H1 (cell line): ENCODE measurements at regions not wholly inside any gene's neighbourhood (a gene's known extent, or its start where the extent isn't known, plus 50 kb on each side); places are given as distances from the start of the nearest gene placed in this dataset.

ENCODE experiments used
- CTCF ChIA-PET: fragments of 300-600 bp; sonication (Branson Sonifier 250); formaldehyde crosslinking; loops from one replicate; lab custom pipeline; 2021; ENCODE audit not compliant: partially characterized antibody; lab: Charles Lee
- POLR2A ChIA-PET: fragments of 300-600 bp; sonication (Branson Sonifier 250); formaldehyde crosslinking; loops from one replicate; lab custom pipeline; 2021; ENCODE audit warnings: inconsistent platforms; ENCODE audit not compliant: partially characterized antibody; lab: Charles Lee
- DNase-seq, 2 experiments: peaks; one replicate each; pipeline versions ENCODE4 v3.0.0 to v3.0.0-alpha.2; 2010 to 2022; ENCODE audit warnings: low spot score in 2 of 2, low read depth in 1 of 2, mixed read lengths in 1 of 2
- FAIRE-seq: peaks from 2 replicates; lab custom pipeline; 2011; peaks lifted over from hg19 to GRCh38; lab: Jason Lieb, UNC
- H2AFZ ChIP-seq: 2 replicates; pipeline ENCODE4 v1.8.1; 2012; ENCODE audit warnings: low read length, inconsistent platforms
- H2AK5ac ChIP-seq: 2 replicates; pipeline ENCODE4 v1.6.1; 2013; ENCODE audit warnings: low read depth, low read length
- H2BK120ac ChIP-seq: replicated peaks from 2 replicates; pipeline ENCODE3; 2013; ENCODE audit warnings: low read depth, low read length, inconsistent platforms
- H2BK12ac ChIP-seq: 2 replicates; pipeline ENCODE4 v1.6.1; 2013; ENCODE audit warnings: low read depth, low read length
- H2BK15ac ChIP-seq: 2 replicates; pipeline ENCODE4 v1.6.1; 2013; ENCODE audit warnings: low read length
- H2BK20ac ChIP-seq: 2 replicates; pipeline ENCODE4 v1.6.1; 2013; ENCODE audit warnings: low read length
- H2BK5ac ChIP-seq: 2 replicates; pipeline ENCODE4 v1.6.1; 2013; ENCODE audit warnings: low read depth, low read length
- H3K14ac ChIP-seq: 2 replicates; pipeline ENCODE4 v1.6.1; 2013; ENCODE audit warnings: inconsistent platforms; ENCODE audit not compliant: insufficient read length
- H3K18ac ChIP-seq: 2 replicates; pipeline ENCODE4 v1.6.1; 2013; ENCODE audit warnings: low read length; ENCODE audit errors: extremely low read depth
- H3K23ac ChIP-seq: 2 replicates; pipeline ENCODE4 v1.6.1; 2013; ENCODE audit warnings: inconsistent platforms; ENCODE audit not compliant: insufficient read length
- H3K23me2 ChIP-seq: 2 replicates; pipeline ENCODE4 v1.6.1; 2013; ENCODE audit warnings: low read depth, low read length
- H3K27ac ChIP-seq: 2 replicates; pipeline ENCODE4 v1.6.1; 2011; ENCODE audit warnings: low read depth, low read length, inconsistent platforms
- H3K27me3 ChIP-seq, 4 experiments: replicated peaks in 1 of 4; 1 replicate in 1 of 4; 2 replicates in 3 of 4; pipeline versions ENCODE4 v1.6.1 to v1.8.1; 2011 to 2013; ENCODE audit warnings: low read length in 3 of 4, mild to moderate bottlenecking in 3 of 4, inconsistent platforms in 2 of 4, mixed read lengths in 2 of 4, moderate library complexity in 1 of 4; ENCODE audit not compliant: control insufficient read depth in 3 of 4, insufficient read depth in 3 of 4; ENCODE audit errors: extremely low read depth in 1 of 4
- H3K36me3 ChIP-seq, 4 experiments: 2 replicates each; pipeline versions ENCODE4 v1.6.1 to v1.8.1; 2011 to 2013; ENCODE audit warnings: mild to moderate bottlenecking in 4 of 4, low read length in 3 of 4, moderate library complexity in 2 of 4, control low read depth in 1 of 4, inconsistent platforms in 1 of 4; ENCODE audit not compliant: insufficient read depth in 4 of 4, control insufficient read depth in 2 of 4
- H3K4ac ChIP-seq: replicated peaks from 2 replicates; pipeline ENCODE3; 2013; ENCODE audit warnings: low read length, low read depth, mixed read lengths, inconsistent platforms; ENCODE audit not compliant: insufficient read length
- H3K4me1 ChIP-seq, 4 experiments: replicated peaks in 1 of 4; 1 replicate in 1 of 4; 2 replicates in 3 of 4; pipeline versions ENCODE4 v1.6.1 to v1.8.1; 2011 to 2013; ENCODE audit warnings: low read length in 3 of 4, inconsistent platforms in 2 of 4, mixed read lengths in 1 of 4; ENCODE audit not compliant: insufficient read depth in 4 of 4, control insufficient read depth in 3 of 4
- H3K4me2 ChIP-seq, 2 experiments: 2 replicates each; pipeline versions ENCODE4 v1.6.1 to v1.8.1; 2011 to 2013; ENCODE audit warnings: low read depth in 2 of 2, low read length in 2 of 2, control low read depth in 1 of 2, inconsistent platforms in 1 of 2, mild to moderate bottlenecking in 1 of 2; ENCODE audit not compliant: insufficient read depth in 1 of 2
- H3K4me3 ChIP-seq, 4 experiments: fragments of 200-600, 300-600 bp in 1 of 4; sonication (generic), shearing (Covaris generic), sonication (Bioruptor Twin) in 1 of 4; 2 replicates each; pipeline versions ENCODE4 v1.5.1 to v1.8.1; 2011 to 2016; ENCODE audit warnings: low read length in 4 of 4, low read depth in 3 of 4, control low read depth in 2 of 4, inconsistent platforms in 2 of 4, mild to moderate bottlenecking in 2 of 4, mixed read lengths in 1 of 4, moderate library complexity in 1 of 4; ENCODE audit not compliant: insufficient read depth in 2 of 4; ENCODE audit errors: extremely low read depth in 1 of 4
- H3K56ac ChIP-seq: replicated peaks from 2 replicates; pipeline ENCODE3; 2013; ENCODE audit warnings: low read depth, mild to moderate bottlenecking, mixed read lengths, low read length, inconsistent platforms; ENCODE audit not compliant: insufficient read length
- H3K79me1 ChIP-seq: 2 replicates; pipeline ENCODE4 v1.6.1; 2013; ENCODE audit warnings: low read depth, low read length, control low read depth
- H3K79me2 ChIP-seq, 2 experiments: 2 replicates each; pipeline versions ENCODE4 v1.6.1 to v1.8.1; 2012 to 2013; ENCODE audit warnings: low read length in 2 of 2, mild to moderate bottlenecking in 2 of 2, inconsistent platforms in 1 of 2; ENCODE audit not compliant: insufficient read depth in 2 of 2, control insufficient read depth in 1 of 2
- H3K9ac ChIP-seq, 4 experiments: replicated peaks in 1 of 4; 1 replicate in 1 of 4; 2 replicates in 3 of 4; pipeline versions ENCODE4 v1.6.1 to v1.8.1; 2011 to 2013; ENCODE audit warnings: low read depth in 3 of 4, low read length in 3 of 4, control low read depth in 2 of 4, mild to moderate bottlenecking in 2 of 4, moderate library complexity in 2 of 4, inconsistent platforms in 1 of 4; ENCODE audit errors: extremely low read depth in 1 of 4
- H3K9me3 ChIP-seq, 2 experiments: 2 replicates each; pipeline versions ENCODE4 v1.6.1 to v1.8.1; 2012 to 2013; ENCODE audit warnings: mild to moderate bottlenecking in 2 of 2, moderate library complexity in 2 of 2, control low read depth in 1 of 2, inconsistent platforms in 1 of 2, low read depth in 1 of 2, low read length in 1 of 2, mixed read lengths in 1 of 2; ENCODE audit not compliant: insufficient read depth in 2 of 2
- H4K20me1 ChIP-seq, 2 experiments: replicated peaks in 1 of 2; 2 replicates each; pipeline versions ENCODE3 to v1.8.1; 2011 to 2013; ENCODE audit warnings: inconsistent platforms in 2 of 2, low read length in 2 of 2, mild to moderate bottlenecking in 1 of 2; ENCODE audit not compliant: insufficient read depth in 2 of 2, control insufficient read depth in 1 of 2
- H4K5ac ChIP-seq: 2 replicates; pipeline ENCODE4 v1.6.1; 2013; ENCODE audit warnings: low read length, low read depth, mixed read lengths, inconsistent platforms; ENCODE audit not compliant: insufficient read length
- H4K8ac ChIP-seq: 2 replicates; pipeline ENCODE4 v1.8.0; 2013; ENCODE audit warnings: mild to moderate bottlenecking, moderate library complexity, low read length, inconsistent platforms; ENCODE audit not compliant: insufficient read depth; ENCODE audit errors: extremely low read depth
- H4K91ac ChIP-seq: replicated peaks from 2 replicates; pipeline ENCODE3; 2013; ENCODE audit warnings: low read length, mixed read lengths, inconsistent platforms; ENCODE audit not compliant: insufficient read length
- NANOG ChIP-seq: IDR thresholded peaks from 2 replicates; pipeline ENCODE4 v1.6.1; 2011; ENCODE audit warnings: low read length, low read depth, mild to moderate bottlenecking, inconsistent platforms; ENCODE audit not compliant: insufficient read depth, poor library complexity, severe bottlenecking
- POLR2A ChIP-seq, 2 experiments: IDR thresholded peaks; 1 replicate in 1 of 2; 2 replicates in 1 of 2; pipeline ENCODE4 v1.6.1; 2011; ENCODE audit warnings: low read depth in 2 of 2, low read length in 2 of 2, mild to moderate bottlenecking in 2 of 2; ENCODE audit errors: control extremely low read depth in 1 of 2
- RXRA ChIP-seq: IDR thresholded peaks from 2 replicates; pipeline ENCODE4 v1.6.1; 2011; ENCODE audit warnings: low read depth, mild to moderate bottlenecking, low read length, moderate library complexity; ENCODE audit not compliant: insufficient read depth
- SIN3A ChIP-seq, 2 experiments: IDR thresholded peaks in 1 of 2; conservative IDR thresholded peaks in 1 of 2; 2 replicates each; pipeline ENCODE4 v1.6.1; 2011 to 2012; ENCODE audit warnings: low read length in 2 of 2, improper control_type of control experiment in 1 of 2, low read depth in 1 of 2, mild to moderate bottlenecking in 1 of 2
- TBP ChIP-seq: IDR thresholded peaks from 2 replicates; pipeline ENCODE4 v1.6.1; 2011; ENCODE audit warnings: low read depth, low read length, improper control_type of control experiment
- WGBS, 2 experiments: shearing (Covaris generic) in 1 of 2; methylation state at CpG; one replicate each; pipeline versions ENCODE4 v1.1.6 to v1.1.7; 2013 to 2015; ENCODE audit warnings: low lambda C conversion rate in 2 of 2, mixed read lengths in 2 of 2, inconsistent platforms in 1 of 2, low coverage in 1 of 2, missing lambda C conversion rate in 1 of 2; ENCODE audit not compliant: insufficient replicate concordance in 2 of 2, insufficient coverage in 1 of 2, insufficient read length in 1 of 2; ENCODE audit errors: extremely low coverage in 1 of 2, missing lambda C conversion rate in 1 of 2; 5-methylcytosine and 5-hydroxymethylcytosine counted together

GRCh38 chr7:95674101-95674500, 77.8 kb upstream of the PDK4 start:
- Histone ChIP-seq H3K9ac (no peak overlapping the region), H3K9me3 (no peaks in the 10 kb centered on the region), H3K36me3 (no peaks in the 10 kb centered on the region), H2BK5ac (no peak overlapping the region), H3K4ac (no peak overlapping the region), H3K23me2 (no peaks in the 10 kb centered on the region; the same call in 1 of the 2 replicates), H3K27me3 (no peaks in the 10 kb centered on the region), H3K4me3 (no peak overlapping the region), H3K27ac (no peak overlapping the region)
- no peak for DNase-seq
- TF ChIP-seq SIN3A (conservative IDR thresholded peaks at IDR 0.05 in 1 of 2, IDR thresholded peaks at IDR 0.05 in 1 of 2; ENCODE audit: low read depth in 1 of 2, low read length in 2 of 2) (no peak), NANOG (no peak), RXRA (no peak), TBP (no peak), POLR2A (IDR thresholded peaks at IDR 0.05; ENCODE audit: control extremely low read depth in 1 of 2, low read depth in 2 of 2, low read length in 2 of 2) (no peak)
- TF ChIP-seq, all 59 proteins: peak for 0
- Histone ChIP-seq H4K91ac (no peak overlapping the region), H2BK15ac (no peak overlapping the region), H3K79me2 (no peaks in the 10 kb centered on the region), H3K14ac (no peak overlapping the region), H3K56ac (no peak overlapping the region), H4K20me1 (no peaks in the 10 kb centered on the region), H3K79me1 (no peaks in the 10 kb centered on the region), H3K4me1 (no peaks in the 10 kb centered on the region), H2BK12ac (no peak overlapping the region), H2BK120ac (no peak overlapping the region), H3K4me2 (no peak overlapping the region), H4K5ac (no peak overlapping the region), H2AFZ (no peak overlapping the region), H3K18ac (no peak overlapping the region), H2AK5ac (no peak overlapping the region), H2BK20ac (no peak overlapping the region), H3K23ac (no peak overlapping the region), H4K8ac (no peak overlapping the region)
- WGBS, 2 experiments, result 88% methylated on average over 3 of the region's 3 CpGs; no CpG with 5 or more reads in 1 of the 2 experiments
- ChIA-PET CTCF (interaction anchor here (0.8 to 5.2 kb wide), 6 partner anchors 9 to 197 kb away, joined by 3 to 34 read pairs (median 6); no protein-coding TSS in a partner anchor), POLR2A (no interaction called here)
- no peak for FAIRE-seq
